Middle frontal gyrus (tissue), 1 donor: ENCODE measurements at regions not wholly inside any gene's neighbourhood (a gene's known extent, or its start where the extent isn't known, plus 50 kb on each side); places are given as distances from the start of the nearest gene placed in this dataset.

Experiments used
- DNase-seq: peaks from one replicate; pipeline ENCODE4 v3.0.0-alpha.2; 2015; ENCODE audit warnings: low spot score; ENCODE audit errors: extremely low spot score

DNA sequence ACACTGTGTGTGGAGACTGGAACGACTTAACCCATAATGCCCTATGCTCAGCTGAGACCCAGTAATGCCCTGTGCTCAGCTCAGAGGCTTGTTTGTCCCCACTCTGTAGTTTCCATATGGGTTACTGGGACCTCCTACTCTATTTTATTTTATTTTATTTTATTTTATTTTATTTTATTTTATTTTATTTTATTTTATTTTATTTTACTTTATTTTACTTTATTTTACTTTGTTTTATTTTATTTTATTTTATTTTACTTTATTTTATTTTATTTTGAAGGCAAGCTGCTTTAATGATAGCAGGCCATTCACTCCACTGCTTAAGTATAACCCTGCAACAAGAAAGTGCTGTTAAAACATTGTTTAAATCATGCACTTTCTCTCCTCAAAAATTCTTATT, 603.4 kb upstream of the JAG1 start:
- DNase-seq, result no peak

- no peak for DNase-seq
Observed at GRCh38 chr20:11277858-11278257, 604.1 kb upstream of the JAG1 start.

DNA sequence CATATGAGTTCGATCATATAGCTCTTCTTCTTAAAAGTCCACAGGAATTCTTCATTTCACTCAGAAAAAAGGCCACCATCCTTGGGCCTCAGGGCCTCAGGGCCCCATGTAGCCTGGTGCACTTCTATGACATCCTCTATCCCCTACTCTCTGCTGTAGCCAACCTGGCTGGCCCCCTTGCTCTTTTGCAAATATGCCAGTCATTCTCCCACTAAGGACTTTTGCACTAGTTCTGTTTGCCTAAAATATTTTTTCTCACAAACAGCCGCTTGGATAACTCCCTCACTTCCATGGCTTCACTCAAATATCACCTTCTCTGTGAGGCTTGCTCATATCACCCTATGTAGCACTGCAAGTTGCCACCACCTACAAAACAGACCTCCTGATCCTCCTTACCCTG, 604.7 kb upstream of the JAG1 start:
- no peak for DNase-seq

GRCh38 chr20:11281240-11281639, 607.4 kb upstream of the JAG1 start:
- no peak for DNase-seq

GRCh38 chr20:11281768-11282167, 608.0 kb upstream of the JAG1 start:
- DNase-seq, result no peak

GRCh38 chr20:11287126-11287525, 613.3 kb upstream of the JAG1 start:
- no peak for DNase-seq

- DNase-seq, result no peak
Observed at GRCh38 chr20:11296221-11296620, 621.5 kb upstream of the BTBD3 start.

GRCh38 chr20:11296951-11297350, 620.7 kb upstream of the BTBD3 start:
- DNase-seq, result no peak

DNA sequence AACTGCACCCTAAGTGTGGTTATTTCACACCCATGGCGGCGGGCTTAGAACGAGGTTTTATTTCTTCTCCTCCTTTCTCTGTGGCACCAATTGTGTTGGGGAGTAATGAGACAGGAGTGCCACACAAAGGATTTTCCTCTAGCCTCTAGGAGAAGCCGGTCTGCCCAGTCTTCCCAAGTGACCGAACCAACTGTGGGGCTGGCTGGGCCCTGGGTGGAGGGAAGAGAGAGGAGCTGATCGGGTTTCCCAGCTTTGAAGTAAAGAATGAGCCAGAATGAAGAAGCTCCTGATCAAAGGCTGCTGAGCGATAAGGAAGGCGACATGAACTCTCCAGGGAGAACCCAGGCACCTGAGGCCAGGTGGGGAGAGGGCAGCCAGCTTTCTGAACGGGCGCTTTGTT, 616.0 kb upstream of the BTBD3 start:
- no peak for DNase-seq

GRCh38 chr20:11302436-11302835, 615.3 kb upstream of the BTBD3 start:
- no peak for DNase-seq

GRCh38 chr20:11304795-11305194, 612.9 kb upstream of the BTBD3 start:
- no peak for DNase-seq

DNA sequence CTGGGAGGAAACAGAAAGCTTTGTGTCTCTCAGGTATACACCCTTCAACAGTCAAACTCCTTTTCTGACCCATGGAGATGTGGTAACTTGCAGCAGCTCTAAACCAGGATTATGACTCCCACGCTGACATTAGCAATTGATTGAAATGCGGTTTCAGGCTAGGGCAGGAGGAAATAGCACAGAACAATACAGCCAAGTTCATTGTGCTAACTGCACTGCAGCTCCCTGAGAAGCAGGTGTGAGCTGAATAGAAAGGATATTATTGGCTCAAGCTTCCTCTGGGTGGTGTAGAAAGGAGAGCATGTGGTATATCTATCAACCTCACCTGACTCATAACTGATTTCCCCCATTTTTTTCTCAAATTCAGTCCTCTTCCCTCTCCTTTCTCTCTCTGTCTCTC, 612.3 kb upstream of the BTBD3 start:
- DNase-seq, result no peak

DNA sequence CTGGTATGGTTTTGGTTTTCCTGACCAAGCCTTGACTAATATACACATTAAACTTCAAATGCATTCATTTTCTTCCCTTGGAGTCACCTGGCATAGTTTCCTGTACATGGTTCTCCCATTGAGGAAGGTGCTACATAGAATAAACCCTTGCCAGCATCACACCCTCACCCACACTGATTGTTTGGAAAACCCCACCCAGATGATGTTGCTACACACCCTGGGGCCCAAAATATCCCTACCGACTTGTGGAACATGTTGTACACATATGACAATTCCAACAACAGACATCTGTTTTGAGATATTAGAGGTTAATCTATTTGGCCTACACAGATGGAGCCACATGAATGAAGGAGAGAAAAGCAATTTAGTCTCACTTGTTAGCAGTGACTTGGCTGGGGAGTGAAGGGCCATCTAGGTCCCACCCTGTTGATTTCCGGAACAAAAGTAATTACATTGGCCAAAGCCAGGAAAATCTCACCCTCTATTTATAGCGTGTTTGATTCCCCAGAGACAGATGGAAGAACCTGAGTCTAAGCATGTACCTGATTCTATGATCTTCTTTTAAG, 606.0 kb upstream of the BTBD3 start:
- DNase-seq, result no peak

DNA sequence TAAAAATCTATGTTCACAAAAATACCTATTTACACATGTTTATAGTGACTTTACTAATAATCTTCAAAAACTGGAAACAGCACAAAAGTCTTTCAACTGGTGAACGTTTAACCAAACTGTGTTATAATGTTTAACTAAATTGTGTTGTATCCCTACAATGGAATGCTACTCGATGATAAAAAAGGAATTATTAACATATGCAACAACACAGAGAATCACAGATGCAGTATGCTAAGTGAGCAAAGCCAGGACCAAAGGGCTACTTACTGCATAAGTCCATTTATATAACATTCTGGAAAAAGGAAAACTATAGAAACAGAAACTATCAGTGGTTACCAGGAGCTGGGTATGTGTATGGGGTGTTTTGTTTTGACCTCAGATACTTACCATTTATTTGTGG, 602.2 kb upstream of the BTBD3 start:
- DNase-seq, result no peak

- DNase-seq, result no peak
Observed at GRCh38 chr20:11316244-11316643, 601.4 kb upstream of the BTBD3 start.

DNA sequence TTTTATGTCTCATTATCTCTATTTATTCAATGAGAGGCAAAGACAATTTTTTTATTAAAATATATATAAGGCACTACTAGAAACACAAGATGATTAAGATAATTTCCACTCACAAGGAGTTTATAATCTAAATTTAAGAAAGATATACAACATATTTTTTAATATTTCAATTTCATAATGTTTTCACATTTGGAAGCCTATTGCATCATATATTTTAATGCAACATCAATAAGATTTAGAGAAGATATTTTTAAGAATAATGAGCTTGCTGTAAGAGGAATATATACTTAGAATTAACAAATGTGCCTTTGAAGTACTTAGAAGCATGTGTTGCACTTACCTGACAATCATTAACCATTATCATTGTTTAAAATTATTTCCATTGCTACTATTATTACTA, 597.7 kb upstream of the BTBD3 start:
- no peak for DNase-seq

- DNase-seq, result no peak
Observed at GRCh38 chr20:11323816-11324215, 593.9 kb upstream of the BTBD3 start.

- no peak for DNase-seq
Observed at GRCh38 chr20:11324990-11325389, 592.7 kb upstream of the BTBD3 start.

- no peak for DNase-seq
Observed at GRCh38 chr20:11328839-11329238, 588.9 kb upstream of the BTBD3 start.

DNA sequence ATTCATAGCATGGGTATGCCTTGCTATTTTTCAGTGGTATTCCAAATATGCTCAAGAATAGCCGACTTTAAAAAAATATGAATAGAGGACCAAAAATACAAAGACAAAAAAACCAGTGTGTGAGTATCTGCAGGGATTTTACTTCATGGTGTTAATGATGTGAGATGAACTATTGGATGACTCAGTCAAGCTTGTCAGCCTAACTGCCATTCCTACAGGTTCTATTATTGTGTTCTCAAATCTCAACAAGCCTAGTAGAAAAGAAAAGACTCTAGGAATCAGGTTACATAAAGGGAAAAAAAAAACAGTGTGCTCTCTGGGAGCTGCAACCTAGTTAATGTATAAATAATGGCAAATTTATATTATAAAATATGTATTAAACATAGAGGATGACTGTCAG, 588.4 kb upstream of the BTBD3 start:
- no peak for DNase-seq

- DNase-seq, result no peak
Observed at GRCh38 chr20:11331096-11331495, 586.6 kb upstream of the BTBD3 start.

- DNase-seq, result no peak
Observed at GRCh38 chr20:11332381-11332780, 585.3 kb upstream of the BTBD3 start.

GRCh38 chr20:11333634-11334033, 584.1 kb upstream of the BTBD3 start:
- no peak for DNase-seq
